Eye (tissue), 1 donor: ENCODE measurements at regions not wholly inside any gene's neighbourhood (a gene's known extent, or its start where the extent isn't known, plus 50 kb on each side); places are given as distances from the start of the nearest gene placed in this dataset.
"Not testable (repeated sequence)": the region's sequence is repeated elsewhere in the genome, so short reads cannot be mapped to it uniquely, and the experiment has no call there.

Experiments used
- DNase-seq: peaks from one replicate; pipeline ENCODE4 v3.0.0-alpha.2; 2015

DNA sequence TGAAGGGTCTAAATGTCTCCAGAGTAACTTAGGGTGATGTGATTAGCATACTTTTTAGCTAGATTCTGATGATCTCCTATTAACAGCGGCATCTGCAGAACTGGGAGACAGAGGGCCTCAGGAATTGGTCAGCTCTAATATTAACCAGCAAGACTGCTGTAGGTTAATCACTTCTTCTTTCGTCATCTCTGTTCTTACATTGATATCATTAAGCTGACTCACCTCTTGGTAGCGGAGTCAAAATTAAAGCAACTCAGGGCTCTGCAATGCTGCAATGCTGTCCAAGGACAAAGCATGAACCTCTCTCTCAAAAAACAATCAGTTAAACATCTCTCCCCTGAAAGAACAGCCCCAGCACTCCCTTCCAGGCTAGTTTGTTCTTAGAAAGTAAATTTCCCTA lies 57.5 kb upstream of the TRA2B start:
- DNase-seq, result no peak

DNA sequence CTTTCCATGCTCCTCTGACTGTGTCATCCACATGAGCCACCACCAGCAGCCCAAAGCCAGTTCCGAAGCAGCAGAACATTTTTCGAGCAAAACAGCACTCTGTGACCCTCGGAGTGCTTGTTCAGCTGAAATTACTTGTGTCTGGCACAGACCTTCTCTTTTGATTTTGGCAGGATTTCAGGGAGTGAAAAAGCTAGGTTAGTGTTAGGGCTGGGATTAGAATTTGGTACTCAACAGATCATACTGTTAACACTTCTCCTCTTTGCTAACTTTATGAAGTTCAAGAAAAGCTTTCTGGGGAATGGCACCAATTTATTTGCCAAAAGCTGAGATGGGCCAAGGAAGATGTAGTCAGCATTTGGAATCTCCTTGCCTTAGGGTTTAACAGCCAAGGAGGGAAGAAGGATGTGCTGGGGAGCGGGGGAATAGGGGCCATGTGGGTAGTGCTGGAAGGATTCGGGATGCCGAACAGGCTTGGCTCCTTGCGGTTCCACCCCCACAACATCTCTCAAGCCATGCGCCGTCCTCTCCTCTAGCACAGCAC lies 55.1 kb upstream of the TRA2B start:
- DNase-seq, result no peak

DNA sequence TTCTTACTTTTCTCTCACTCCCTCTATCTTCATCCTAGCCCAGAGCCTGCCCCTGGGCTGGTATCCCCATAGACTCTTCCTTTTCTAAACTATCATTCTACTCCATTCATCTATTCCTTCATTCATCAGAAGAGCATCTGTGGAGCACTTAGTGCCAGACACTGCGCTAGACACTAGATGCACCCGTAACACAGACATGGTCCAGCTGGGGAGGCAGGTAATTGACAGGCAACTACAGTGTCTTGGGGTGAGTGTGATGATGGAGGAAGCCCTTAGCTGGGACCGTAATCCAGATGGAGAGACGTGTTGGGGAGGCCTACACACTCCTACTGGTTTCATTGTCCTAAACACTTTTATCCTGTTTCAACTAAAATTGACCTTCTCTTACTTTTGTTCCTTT lies 53.2 kb upstream of the TRA2B start:
- DNase-seq, result not testable (repeated sequence)

DNA sequence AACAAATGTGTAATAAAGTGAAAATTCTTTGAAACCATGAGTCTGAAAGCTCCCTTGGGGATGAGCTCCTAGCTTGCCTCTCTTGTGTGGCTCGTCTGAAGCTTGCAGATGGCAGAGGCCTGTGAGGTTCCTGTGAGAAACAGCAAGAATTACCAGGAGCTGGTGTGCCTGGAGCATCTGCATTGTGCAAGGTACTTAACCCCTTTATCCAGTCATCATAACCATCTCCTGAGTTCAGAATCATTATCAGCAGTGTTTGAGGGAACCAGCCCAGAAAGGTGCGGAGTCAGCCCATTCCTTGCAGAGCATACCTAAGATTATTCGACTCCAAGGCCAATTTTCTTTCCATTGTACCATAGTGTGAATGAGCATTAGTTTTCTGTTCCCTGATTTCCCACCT lies 51.7 kb upstream of the TRA2B start:
- no peak for DNase-seq

DNA sequence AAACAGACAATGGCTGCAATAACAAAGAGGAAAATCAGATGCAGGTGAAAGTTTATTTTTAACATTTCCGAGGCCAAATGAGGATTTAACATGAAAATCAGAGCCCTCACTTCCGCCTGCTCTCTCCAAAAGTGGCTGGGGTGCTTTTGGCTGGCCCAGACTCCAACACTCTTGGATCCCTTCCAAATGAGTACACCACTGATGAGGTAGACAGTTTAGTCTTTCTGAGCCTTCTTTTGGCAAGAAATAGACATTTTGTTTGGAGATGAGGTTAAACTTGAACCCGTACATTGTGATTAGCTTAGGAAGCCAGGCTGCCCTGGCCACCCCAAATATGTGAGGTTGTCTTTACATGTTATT lies 51.0 kb upstream of the TRA2B start:
- peak; percentile 38 for DNase-seq

DNA sequence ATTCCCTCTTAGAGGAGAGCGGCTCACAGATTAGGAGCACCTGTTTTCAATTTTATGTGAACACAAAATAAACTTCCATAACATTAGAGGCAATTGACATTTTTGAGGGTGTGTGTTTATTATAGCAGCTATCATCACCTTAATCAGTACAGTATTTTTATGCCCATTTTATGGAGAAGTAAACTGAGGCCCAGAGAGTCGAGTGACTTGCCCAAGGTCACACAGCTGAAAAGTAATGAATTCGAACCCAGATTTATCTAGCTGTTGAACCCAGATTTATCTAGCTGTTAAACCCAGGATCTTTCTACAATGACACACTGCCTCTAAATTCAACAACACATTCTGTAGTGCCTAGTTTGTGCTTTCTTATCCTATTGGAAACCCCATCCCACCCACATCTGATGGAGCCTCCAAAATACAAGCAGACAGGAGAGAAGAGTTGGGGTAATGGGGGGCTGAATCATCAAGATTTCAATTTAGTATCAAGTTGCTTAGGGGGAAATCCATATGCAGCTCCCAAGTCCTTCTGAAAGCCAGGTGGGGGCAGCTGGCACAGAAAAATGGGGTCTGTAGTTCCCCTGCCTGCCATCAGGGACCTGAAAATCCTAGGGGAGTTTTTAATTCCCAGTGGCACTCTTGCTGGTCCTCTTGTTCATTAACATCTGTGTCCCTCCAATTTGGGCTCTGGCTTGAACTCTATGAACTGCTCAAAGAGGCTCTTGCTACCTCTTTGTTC lies 50.4 kb upstream of the TRA2B start:
- no peak for DNase-seq
